ENCODE measurements at regions not wholly inside any gene's neighbourhood (a gene's known extent, or its start where the extent isn't known, plus 50 kb on each side); places are given as distances from the start of the nearest gene placed in this dataset.

DNA sequence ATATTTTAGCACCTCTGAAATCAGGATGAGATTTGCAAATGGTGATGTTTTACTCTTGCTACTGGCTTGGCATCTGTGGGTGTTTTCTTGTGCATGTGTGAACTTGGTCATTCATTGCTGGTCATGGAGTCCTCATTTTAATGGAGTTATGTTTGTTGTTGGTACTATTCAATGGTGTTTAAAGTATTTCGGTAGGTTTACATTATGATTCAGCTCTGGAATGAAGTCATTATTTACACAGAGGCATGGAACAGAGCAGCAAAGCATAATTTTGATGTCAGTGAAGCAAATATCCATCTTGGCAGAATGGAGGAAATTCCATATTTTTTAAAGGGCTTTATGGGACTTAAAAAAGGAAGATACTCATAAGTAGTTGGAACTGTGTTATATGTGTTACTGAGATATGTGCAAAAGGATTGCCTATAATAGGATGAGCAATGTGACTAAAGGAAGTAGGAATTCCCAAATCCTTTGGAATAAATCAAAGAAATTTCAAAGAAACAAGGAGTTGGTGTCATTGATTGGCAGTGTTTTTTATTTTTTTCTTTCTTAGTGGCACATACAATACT, 147.4 kb downstream of the ACTBL2 start:
- no peak overlapping the region for H3K4me3 ChIP-seq
- no peak overlapping the region for H3K27ac ChIP-seq
- H3K27me3 ChIP-seq: no peaks in the 10 kb centered on the region
- DNase-seq (no peak), ATAC-seq (no peak)
- peaks cover 0 to 40% (median 9%) of the 10 kb centered on the region in 9 donors for H3K4me1 ChIP-seq
- 93% methylated on average over 1 of the region's 1 CpG for WGBS, 2 donors
- TF ChIP-seq, protein P1, sequence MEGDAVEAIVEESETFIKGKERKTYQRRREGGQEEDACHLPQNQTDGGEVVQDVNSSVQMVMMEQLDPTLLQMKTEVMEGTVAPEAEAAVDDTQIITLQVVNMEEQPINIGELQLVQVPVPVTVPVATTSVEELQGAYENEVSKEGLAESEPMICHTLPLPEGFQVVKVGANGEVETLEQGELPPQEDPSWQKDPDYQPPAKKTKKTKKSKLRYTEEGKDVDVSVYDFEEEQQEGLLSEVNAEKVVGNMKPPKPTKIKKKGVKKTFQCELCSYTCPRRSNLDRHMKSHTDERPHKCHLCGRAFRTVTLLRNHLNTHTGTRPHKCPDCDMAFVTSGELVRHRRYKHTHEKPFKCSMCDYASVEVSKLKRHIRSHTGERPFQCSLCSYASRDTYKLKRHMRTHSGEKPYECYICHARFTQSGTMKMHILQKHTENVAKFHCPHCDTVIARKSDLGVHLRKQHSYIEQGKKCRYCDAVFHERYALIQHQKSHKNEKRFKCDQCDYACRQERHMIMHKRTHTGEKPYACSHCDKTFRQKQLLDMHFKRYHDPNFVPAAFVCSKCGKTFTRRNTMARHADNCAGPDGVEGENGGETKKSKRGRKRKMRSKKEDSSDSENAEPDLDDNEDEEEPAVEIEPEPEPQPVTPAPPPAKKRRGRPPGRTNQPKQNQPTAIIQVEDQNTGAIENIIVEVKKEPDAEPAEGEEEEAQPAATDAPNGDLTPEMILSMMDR (IDR thresholded peaks at IDR 0.05): no peak
- H3K9me3 ChIP-seq: no peaks in the 10 kb centered on the region
- intact Hi-C loops (cut with DNase I): no loop called here
- no peaks in the 10 kb centered on the region for H3K36me3 ChIP-seq

DNA sequence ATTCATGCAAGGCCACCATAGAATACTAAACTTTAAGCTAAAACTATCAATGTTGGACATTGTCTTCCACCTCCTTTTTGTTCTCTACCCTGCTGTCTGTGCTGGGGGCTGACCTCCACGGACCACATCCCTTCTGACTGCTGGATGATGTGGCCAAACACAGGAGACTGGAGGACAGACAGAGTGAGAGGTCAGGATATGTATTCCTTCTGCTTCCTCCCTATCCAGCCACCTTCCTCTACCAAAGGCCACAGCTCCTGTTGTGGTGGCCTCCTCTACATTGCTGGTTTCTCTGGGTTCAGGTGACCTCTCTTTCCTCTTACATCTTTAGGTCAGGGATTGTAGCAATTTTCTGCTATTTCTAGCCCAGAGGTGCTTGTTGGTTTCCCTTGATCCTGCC, 148.1 kb downstream of the ACTBL2 start:
- 67 to 82% methylated on average over 1 of the region's 1 CpG for WGBS, 2 donors
- H3K4me3 ChIP-seq: no peak overlapping the region

DNA sequence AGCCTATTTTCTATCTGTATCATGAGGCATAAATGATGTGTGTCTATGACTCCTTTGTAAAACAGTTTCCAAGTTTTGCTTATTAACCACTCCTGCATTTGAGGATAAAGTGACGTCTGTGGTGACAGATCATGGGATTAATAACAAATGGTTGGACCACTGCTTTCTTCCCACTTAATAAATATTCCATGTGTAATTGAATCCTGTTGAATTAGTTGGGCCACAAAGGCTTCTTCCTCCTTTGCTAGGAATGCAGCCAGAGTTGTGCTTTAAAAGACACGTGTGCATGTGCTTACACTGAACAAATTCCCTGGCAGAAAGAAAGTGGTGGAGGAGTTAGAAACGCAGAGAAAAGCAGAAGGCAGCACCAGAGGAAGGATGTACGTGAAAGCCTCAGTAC, 150.2 kb downstream of the ACTBL2 start:
- H3K4me1 ChIP-seq: peaks cover 0 to 33% (median 9%) of the 10 kb centered on the region in 9 donors
- H3K4me3 ChIP-seq: no peak overlapping the region
- intact Hi-C loops (cut with DNase I): no loop called here
- H3K36me3 ChIP-seq: no peaks in the 10 kb centered on the region
- no peaks in the 10 kb centered on the region for H3K27me3 ChIP-seq
- H3K27ac ChIP-seq: peak overlapping the region in 4 of 10 donors; percentile 27 to 59 (median 51)
- DNase-seq (no peak), ATAC-seq (peak in 5 of 8 donors; percentile 17 to 65 (median 54))
- 34 to 46% methylated on average over 4 of the region's 4 CpGs for WGBS, 2 donors
- no peaks in the 10 kb centered on the region for H3K9me3 ChIP-seq
- TF ChIP-seq, protein P1 (IDR thresholded peaks at IDR 0.05): no peak

More for the DNA sequence above, 148.1 kb downstream of the ACTBL2 start:
- H3K4me1 ChIP-seq: peaks cover 0 to 40% (median 9%) of the 10 kb centered on the region in 9 donors
- peak overlapping the region in 3 of 10 donors; percentile 11 to 40 (median 29) for H3K27ac ChIP-seq
- TF ChIP-seq, protein P1 (IDR thresholded peaks at IDR 0.05): no peak
- DNase-seq: no peak
- no peaks in the 10 kb centered on the region for H3K9me3 ChIP-seq
- intact Hi-C loops (cut with DNase I): no loop called here
- H3K27me3 ChIP-seq: no peaks in the 10 kb centered on the region
- peak in 1 of 8 donors; percentile 33 for ATAC-seq
- H3K36me3 ChIP-seq: no peaks in the 10 kb centered on the region

DNA sequence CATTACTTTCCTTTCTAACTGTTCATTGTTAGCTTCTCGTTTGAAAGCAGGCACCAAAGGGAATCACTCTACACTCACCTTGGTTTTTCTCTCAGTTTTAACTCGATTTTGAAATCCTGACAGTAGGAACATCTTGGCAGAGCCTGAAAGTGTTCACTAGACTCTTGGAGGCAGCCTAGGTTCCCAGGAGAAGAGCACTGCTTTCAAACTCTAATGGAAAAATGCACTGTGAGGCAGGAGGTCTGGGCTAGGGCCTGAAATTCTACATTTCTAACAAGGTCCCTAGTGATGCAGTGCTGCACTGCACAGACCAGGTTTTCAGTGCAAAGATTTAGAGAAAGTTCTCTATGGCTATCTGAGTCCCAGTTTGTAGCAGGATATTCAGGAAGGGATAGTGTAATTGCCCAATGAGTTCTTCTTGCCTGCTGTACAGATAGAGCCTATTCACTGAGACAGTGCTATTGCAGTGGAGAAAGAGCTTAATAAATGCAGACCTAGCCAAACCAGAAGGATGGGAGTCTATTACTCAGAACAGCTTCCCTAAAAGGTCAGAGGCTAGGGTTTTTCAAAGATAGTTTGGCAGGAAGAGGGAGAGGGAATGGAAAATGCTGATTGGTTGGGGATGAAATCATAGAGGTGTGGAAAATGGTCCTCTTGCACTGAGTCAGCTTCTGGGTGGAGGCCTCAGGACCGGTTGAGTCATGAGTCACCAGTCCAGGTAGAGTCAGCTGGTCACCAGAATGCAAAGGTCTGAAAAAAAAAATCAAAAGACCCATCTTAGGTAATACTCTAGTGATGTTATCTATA, 153.9 kb downstream of the GPBP1 start:
- peaks cover 0 to 25% (median 10%) of the 10 kb centered on the region in 9 donors for H3K4me1 ChIP-seq
- ATAC-seq (no peak), DNase-seq (no peak)
- peaks cover 0 to 3% (median 0%) of the 10 kb centered on the region in 7 donors for H3K27me3 ChIP-seq
- TF ChIP-seq, protein P1 (IDR thresholded peaks at IDR 0.05): no peak
- H3K4me3 ChIP-seq: no peak overlapping the region
- intact Hi-C loops (cut with DNase I): loop anchor here in 1 of 10 donors (10.0 kb wide), 1 partner anchor 157 kb away; the partner anchor contains the start of gene ACTBL2
- no peaks in the 10 kb centered on the region for H3K9me3 ChIP-seq
- H3K27ac ChIP-seq: no peak overlapping the region
- no peaks in the 10 kb centered on the region for H3K36me3 ChIP-seq
- WGBS, 2 donors: 74 to 85% methylated on average over 3 of the region's 3 CpGs

Measured in heart right ventricle (tissue), 16 donors.